Stomach (tissue), 4 donors: ENCODE measurements at regions not wholly inside any gene's neighbourhood (a gene's known extent, or its start where the extent isn't known, plus 50 kb on each side); places are given as distances from the start of the nearest gene placed in this dataset.

Experiments
- CTCF ChIP-seq, 7 experiments: fragments of 450-650 bp in 4 of 7; fragments of 200-600 bp in 3 of 7; sonication (generic) in 3 of 7; IDR thresholded peaks; one replicate each; pipeline ENCODE4 v1.5.1; 2016 to 2019; ENCODE audit warnings: antibody characterized with exemption in 7 of 7, control low read depth in 2 of 7, mild to moderate bottlenecking in 1 of 7
- POLR2A ChIP-seq, 4 donors: fragments of 450-650 bp; IDR thresholded peaks; one replicate each; pipeline ENCODE4 v1.6.1; 2016; ENCODE audit warnings: antibody characterized with exemption in 4 of 4, control low read depth in 2 of 4, mild to moderate bottlenecking in 1 of 4, moderate library complexity in 1 of 4

- TF ChIP-seq POLR2A (IDR thresholded peaks at IDR 0.05): no peak
- TF ChIP-seq CTCF (IDR thresholded peaks at IDR 0.05): no peak
Measured at GRCh38 chr2:123816203-123816602, 208.9 kb upstream of the CNTNAP5 start.
